Nephron (organoid): ENCODE measurements at regions not wholly inside any gene's neighbourhood (a gene's known extent, or its start where the extent isn't known, plus 50 kb on each side); places are given as distances from the start of the nearest gene placed in this dataset.

Experiments used
- H3K27ac Mint-ChIP-seq, 3 experiments: 2 replicates each; pipeline ENCODE4 v1.8.0; 2020; ENCODE audit warnings: mixed read lengths in 3 of 3, mild to moderate bottlenecking in 2 of 3, moderate library complexity in 1 of 3
- H3K27me3 Mint-ChIP-seq: 2 replicates; pipeline ENCODE4 v1.8.0; 2021; ENCODE audit warnings: low read depth, mild to moderate bottlenecking, moderate library complexity, mixed read lengths
- H3K36me3 Mint-ChIP-seq: 2 replicates; pipeline ENCODE4 v1.8.0; 2020; ENCODE audit warnings: low read depth, mixed read lengths
- H3K4me1 Mint-ChIP-seq: 2 replicates; pipeline ENCODE4 v1.8.0; 2020; ENCODE audit warnings: mixed read lengths
- H3K4me3 Mint-ChIP-seq, 3 experiments: 2 replicates each; pipeline ENCODE4 v1.8.0; 2020; ENCODE audit warnings: mild to moderate bottlenecking in 3 of 3, mixed read lengths in 3 of 3, moderate library complexity in 2 of 3
- H3K9me3 Mint-ChIP-seq: 2 replicates; pipeline ENCODE4 v1.8.0; 2020; ENCODE audit warnings: mixed read lengths
- CTCF ChIP-seq, 3 experiments: fragments of 200-600 bp; sonication (generic); IDR thresholded peaks; one replicate each; pipeline ENCODE4 v1.5.0; 2021; ENCODE audit warnings: antibody characterized with exemption in 3 of 3; ENCODE audit not compliant: unreplicated experiment in 3 of 3

- no peaks in the 10 kb centered on the region for H3K9me3 Mint-ChIP-seq
- H3K27ac Mint-ChIP-seq, result no peak overlapping the region
- H3K36me3 Mint-ChIP-seq, result no peaks in the 10 kb centered on the region
- H3K4me1 Mint-ChIP-seq, result peaks cover 21% of the 10 kb centered on the region
- no peaks in the 10 kb centered on the region for H3K27me3 Mint-ChIP-seq
- no peak for TF ChIP-seq CTCF (IDR thresholded peaks at IDR 0.05; ENCODE audit: unreplicated experiment in 3 of 3)
- H3K4me3 Mint-ChIP-seq, result no peak overlapping the region
Observed at GRCh38 chr2:42108852-42109251, 60.3 kb upstream of the EML4 start.

DNA sequence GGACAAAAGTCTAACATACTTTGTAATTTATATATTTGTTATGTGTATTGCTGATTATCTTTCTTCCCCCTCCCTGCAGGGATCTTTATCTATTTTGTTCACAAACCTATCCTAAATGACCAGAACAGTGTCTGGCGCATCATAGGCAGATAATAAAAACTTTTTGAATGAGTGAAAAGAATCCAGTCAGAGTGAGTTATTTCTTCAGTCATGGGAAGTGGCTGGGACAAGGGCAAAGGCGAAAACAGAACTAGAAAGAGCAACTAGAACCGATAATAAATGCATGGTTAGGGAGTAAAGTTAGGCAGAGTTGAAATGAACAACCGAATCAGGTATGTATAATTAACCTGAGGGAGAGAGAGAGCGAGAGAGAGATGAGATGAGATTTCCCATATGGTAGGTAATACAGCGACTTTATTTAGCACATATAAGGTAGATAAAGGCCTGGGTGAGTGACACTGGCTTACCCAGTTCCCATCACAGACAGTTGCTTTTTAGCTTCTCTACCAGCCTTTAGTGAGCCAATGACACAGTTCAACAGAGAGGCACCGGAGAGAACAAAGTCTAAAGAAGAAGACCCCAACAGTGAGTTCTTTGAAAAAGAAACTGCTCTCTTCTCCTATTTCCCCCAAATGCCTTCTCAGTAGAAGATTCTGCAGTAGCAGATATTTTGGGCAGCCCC, 59.1 kb upstream of the EML4 start:
- peaks cover 25% of the 10 kb centered on the region for H3K4me1 Mint-ChIP-seq
- no peaks in the 10 kb centered on the region for H3K36me3 Mint-ChIP-seq
- H3K4me3 Mint-ChIP-seq, result no peak overlapping the region
- H3K27me3 Mint-ChIP-seq, result no peaks in the 10 kb centered on the region
- H3K9me3 Mint-ChIP-seq, result no peaks in the 10 kb centered on the region
- no peak for TF ChIP-seq CTCF (IDR thresholded peaks at IDR 0.05; ENCODE audit: unreplicated experiment in 3 of 3)
- no peak overlapping the region for H3K27ac Mint-ChIP-seq

- H3K4me1 Mint-ChIP-seq, result peaks cover 28% of the 10 kb centered on the region
- H3K36me3 Mint-ChIP-seq, result no peaks in the 10 kb centered on the region
- H3K27me3 Mint-ChIP-seq, result no peaks in the 10 kb centered on the region
- no peak overlapping the region for H3K4me3 Mint-ChIP-seq
- no peaks in the 10 kb centered on the region for H3K9me3 Mint-ChIP-seq
- no peak overlapping the region for H3K27ac Mint-ChIP-seq
- TF ChIP-seq CTCF (IDR thresholded peaks at IDR 0.05; ENCODE audit: unreplicated experiment in 3 of 3), result no peak
Observed at GRCh38 chr2:42110641-42111322, 58.4 kb upstream of the EML4 start.

DNA sequence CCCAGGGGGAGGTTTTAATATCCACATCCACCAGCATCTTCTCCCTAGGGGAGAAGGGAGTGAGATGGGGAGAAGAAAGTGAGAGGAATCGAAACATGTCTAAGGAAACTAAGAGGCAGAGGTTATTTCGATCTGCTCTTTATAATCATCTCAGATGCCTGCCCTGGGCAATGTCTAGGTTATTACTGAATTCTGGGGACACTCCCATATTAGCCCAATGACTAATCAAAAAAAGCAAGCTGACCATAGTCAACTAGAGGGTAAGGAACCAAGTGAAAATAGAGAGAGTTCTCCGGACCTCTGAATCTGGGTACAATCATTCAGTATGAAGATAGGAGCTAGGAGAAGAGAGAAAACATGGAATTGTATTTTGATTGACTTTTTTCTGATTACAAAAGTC, 56.7 kb upstream of the EML4 start:
- Mint-ChIP-seq H3K36me3 (no peaks in the 10 kb centered on the region), H3K4me1 (peaks cover 45% of the 10 kb centered on the region), H3K4me3 (no peak overlapping the region), H3K27me3 (no peaks in the 10 kb centered on the region), H3K9me3 (no peaks in the 10 kb centered on the region), H3K27ac (peak overlapping the region in 2 of 3 experiments; percentile 15 to 33)
- TF ChIP-seq CTCF (IDR thresholded peaks at IDR 0.05; ENCODE audit: unreplicated experiment in 3 of 3), result no peak

DNA sequence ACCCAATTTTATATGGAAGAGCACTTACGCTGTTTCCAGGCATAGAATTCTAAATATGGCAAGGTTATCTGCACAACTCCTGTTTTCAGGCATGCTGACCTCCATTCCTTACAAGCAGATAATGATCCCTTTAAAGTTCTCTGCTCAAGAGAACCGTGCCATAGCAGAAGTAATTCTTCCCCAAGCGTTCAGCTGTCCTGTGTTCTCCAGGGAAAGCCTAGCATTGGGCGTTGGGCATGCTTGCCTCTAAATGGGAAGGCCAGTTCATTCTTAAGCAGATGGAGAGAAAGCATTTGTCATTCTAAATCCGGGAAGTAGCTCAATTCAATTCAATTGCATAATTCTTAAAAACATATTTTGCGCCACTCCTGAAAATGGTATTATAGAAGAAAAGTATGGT, 55.7 kb upstream of the EML4 start:
- no peaks in the 10 kb centered on the region for H3K36me3 Mint-ChIP-seq
- H3K4me3 Mint-ChIP-seq, result peak overlapping the region in 1 of 3 experiments; percentile 7
- H3K4me1 Mint-ChIP-seq, result peaks cover 55% of the 10 kb centered on the region
- no peaks in the 10 kb centered on the region for H3K27me3 Mint-ChIP-seq
- peak overlapping the region in 2 of 3 experiments; percentile 58 to 91 for H3K27ac Mint-ChIP-seq
- no peaks in the 10 kb centered on the region for H3K9me3 Mint-ChIP-seq
- no peak for TF ChIP-seq CTCF (IDR thresholded peaks at IDR 0.05; ENCODE audit: unreplicated experiment in 3 of 3)

DNA sequence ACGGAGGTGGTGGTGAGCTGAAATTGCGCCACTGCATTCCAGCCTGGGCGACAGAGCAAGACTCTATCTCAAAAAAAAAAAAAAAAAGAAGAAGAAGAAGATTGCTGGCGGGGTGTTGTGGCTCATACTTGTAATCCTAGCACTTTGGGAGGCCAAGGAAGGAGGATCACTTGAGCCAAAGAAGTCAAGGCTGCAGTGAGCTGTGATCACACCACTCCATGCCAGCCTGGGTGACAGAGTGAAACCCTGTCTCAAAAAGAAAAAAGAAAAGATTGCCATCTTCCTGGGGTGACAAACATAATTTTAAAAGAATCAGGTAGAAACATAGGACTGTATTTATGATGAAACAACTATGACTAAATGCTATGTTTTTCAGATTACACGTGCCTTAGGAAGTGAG, 55.1 kb upstream of the EML4 start:
- Mint-ChIP-seq H3K27me3 (no peaks in the 10 kb centered on the region), H3K4me1 (peaks cover 61% of the 10 kb centered on the region)

More for the DNA sequence above, 55.1 kb upstream of the EML4 start:
- TF ChIP-seq CTCF (IDR thresholded peaks at IDR 0.05; ENCODE audit: unreplicated experiment in 3 of 3), result no peak
- H3K9me3 Mint-ChIP-seq, result peaks cover 3% of the 10 kb centered on the region
- no peak overlapping the region for H3K4me3 Mint-ChIP-seq
- no peaks in the 10 kb centered on the region for H3K36me3 Mint-ChIP-seq
- peak overlapping the region; percentile 15 to 68 (median 49) for H3K27ac Mint-ChIP-seq
